ENCODE measurements at regions not wholly inside any gene's neighbourhood (a gene's known extent, or its start where the extent isn't known, plus 50 kb on each side); places are given as distances from the start of the nearest gene placed in this dataset.

DNA sequence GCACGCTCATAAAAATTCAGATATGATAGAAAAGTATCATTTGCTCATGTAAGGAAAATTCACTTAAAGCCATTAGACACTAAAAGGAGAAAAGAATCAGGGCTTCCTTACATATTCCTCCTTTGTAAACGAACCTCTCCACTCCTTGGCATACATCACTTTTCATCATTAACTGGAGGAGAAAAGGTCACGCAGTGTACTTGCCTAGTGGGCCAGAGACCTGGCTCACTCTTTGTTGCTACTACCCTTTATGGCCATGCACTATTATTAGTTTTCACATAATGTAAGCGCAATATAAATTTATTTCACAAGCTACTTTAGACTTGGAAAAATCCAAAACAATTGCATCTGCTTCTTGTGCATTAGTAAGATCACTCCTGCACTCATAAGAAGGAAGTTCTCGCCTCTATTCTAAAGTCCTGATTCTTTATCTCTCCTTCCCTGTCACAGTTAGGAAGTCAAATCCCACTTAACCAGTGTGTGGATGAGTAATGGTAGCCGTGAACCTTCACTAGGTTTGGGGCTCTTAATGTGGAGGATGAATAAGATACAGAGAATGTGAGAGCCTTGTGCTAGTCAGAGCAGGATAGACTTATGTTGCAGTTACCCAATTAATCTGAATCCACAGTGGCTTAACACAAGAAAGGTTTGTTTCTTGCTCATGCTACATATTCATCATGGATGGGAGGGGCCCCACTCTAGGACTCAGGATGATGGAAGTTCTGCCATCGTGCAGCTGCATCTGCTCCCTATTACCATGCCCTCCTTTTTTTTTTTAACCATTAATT, 115.0 kb upstream of the GLS start:
- H3K27ac ChIP-seq, result no peak overlapping the region
- H3K36me3 ChIP-seq, result no peaks in the 10 kb centered on the region
- no peaks in the 10 kb centered on the region for H3K9me3 ChIP-seq
- no peaks in the 10 kb centered on the region for H3K4me1 ChIP-seq
- no peak for TF ChIP-seq POLR2AphosphoS5 (IDR thresholded peaks at IDR 0.05)
- TF ChIP-seq, protein P1, sequence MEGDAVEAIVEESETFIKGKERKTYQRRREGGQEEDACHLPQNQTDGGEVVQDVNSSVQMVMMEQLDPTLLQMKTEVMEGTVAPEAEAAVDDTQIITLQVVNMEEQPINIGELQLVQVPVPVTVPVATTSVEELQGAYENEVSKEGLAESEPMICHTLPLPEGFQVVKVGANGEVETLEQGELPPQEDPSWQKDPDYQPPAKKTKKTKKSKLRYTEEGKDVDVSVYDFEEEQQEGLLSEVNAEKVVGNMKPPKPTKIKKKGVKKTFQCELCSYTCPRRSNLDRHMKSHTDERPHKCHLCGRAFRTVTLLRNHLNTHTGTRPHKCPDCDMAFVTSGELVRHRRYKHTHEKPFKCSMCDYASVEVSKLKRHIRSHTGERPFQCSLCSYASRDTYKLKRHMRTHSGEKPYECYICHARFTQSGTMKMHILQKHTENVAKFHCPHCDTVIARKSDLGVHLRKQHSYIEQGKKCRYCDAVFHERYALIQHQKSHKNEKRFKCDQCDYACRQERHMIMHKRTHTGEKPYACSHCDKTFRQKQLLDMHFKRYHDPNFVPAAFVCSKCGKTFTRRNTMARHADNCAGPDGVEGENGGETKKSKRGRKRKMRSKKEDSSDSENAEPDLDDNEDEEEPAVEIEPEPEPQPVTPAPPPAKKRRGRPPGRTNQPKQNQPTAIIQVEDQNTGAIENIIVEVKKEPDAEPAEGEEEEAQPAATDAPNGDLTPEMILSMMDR (IDR thresholded peaks at IDR 0.05), result no peak
- TF ChIP-seq POLR2A (IDR thresholded peaks at IDR 0.05), result no peak
- intact Hi-C loops (cut with DNase I; ENCODE audit: low total_unique reads), result no loop called here
- no peak overlapping the region for H3K4me3 ChIP-seq
- no peak for DNase-seq (ENCODE audit: low spot score in 2 of 2)
- H3K27me3 ChIP-seq, result no peaks in the 10 kb centered on the region

DNA sequence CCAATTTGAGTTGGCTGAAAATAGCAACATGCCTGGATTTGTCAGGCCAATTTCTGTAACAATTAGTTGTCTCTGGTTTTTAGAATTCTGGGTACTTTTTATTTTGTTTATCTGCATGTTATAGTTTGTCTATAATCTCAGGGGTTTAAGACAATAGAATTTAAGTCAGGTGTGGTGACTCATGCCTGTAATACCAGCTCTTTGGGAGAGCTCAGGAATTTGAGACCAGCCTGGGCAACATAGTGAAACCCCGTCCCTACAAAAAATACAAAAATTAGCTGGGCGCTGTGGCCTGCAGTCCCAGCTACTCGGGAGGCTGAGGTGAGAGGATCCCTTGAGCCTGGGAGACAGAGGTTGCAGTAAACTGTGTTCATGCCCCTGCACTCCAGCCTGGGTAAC, 114.4 kb upstream of the GLS start:
- Histone ChIP-seq H3K27ac (no peak overlapping the region), H3K4me1 (no peaks in the 10 kb centered on the region), H3K27me3 (no peaks in the 10 kb centered on the region), H3K36me3 (no peaks in the 10 kb centered on the region), H3K9me3 (no peaks in the 10 kb centered on the region), H3K4me3 (no peak overlapping the region)
- intact Hi-C loops (cut with DNase I; ENCODE audit: low total_unique reads), result no loop called here
- TF ChIP-seq POLR2A (IDR thresholded peaks at IDR 0.05), result no peak
- TF ChIP-seq, protein P1 (IDR thresholded peaks at IDR 0.05), result no peak
- no peak for TF ChIP-seq POLR2AphosphoS5 (IDR thresholded peaks at IDR 0.05)
- no peak for DNase-seq (ENCODE audit: low spot score in 2 of 2)

DNA sequence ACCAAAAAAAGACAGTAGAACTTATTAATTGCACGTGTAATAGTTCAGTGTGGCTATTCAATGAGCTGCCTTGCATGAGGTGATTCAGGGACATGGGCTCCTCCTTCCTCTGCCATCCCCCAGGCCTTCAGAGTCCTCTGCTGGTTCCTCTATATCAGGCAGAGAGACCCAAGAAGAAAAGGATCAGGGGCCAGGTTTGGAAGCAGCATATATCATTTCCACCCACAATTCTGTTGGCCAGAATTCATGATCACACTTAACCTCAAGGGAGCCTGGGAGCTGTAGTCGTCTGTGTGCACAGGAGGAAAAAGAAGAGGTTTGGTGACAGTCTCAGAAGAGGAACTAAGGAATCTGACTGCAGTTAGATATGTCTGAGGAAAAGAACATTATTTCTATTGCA, 114.0 kb upstream of the GLS start:
- TF ChIP-seq, protein P1 (IDR thresholded peaks at IDR 0.05), result no peak
- H3K27ac ChIP-seq, result no peak overlapping the region
- intact Hi-C loops (cut with DNase I; ENCODE audit: low total_unique reads), result no loop called here
- no peaks in the 10 kb centered on the region for H3K27me3 ChIP-seq
- no peaks in the 10 kb centered on the region for H3K9me3 ChIP-seq
- H3K4me1 ChIP-seq, result no peaks in the 10 kb centered on the region
- H3K4me3 ChIP-seq, result no peak overlapping the region
- H3K36me3 ChIP-seq, result no peaks in the 10 kb centered on the region
- DNase-seq (ENCODE audit: low spot score in 2 of 2), result no peak

DNA sequence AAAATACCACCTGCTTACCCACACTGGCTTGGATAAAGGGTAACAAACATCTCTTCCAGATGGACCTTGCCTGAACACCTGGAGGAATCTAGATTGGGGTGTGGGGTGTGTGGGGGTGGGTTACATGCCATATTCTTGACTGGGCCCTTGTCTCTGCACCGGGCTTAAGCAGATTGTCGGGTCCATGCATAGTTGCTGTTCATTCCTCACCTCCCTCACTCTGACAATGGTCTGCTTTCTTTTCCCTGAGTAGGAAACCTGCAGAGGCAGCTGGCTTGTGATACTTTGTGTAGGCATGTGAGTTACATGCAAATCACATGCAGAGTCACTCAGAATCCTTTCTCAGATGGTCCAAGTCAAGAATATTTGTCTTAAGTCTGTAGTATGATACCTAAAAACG, 112.8 kb upstream of the GLS start:
- no peak for DNase-seq (ENCODE audit: low spot score in 2 of 2)
- Histone ChIP-seq H3K27me3 (no peaks in the 10 kb centered on the region), H3K36me3 (no peaks in the 10 kb centered on the region), H3K27ac (no peak overlapping the region), H3K4me3 (no peak overlapping the region), H3K9me3 (no peaks in the 10 kb centered on the region), H3K4me1 (no peaks in the 10 kb centered on the region)
- TF ChIP-seq, protein P1 (IDR thresholded peaks at IDR 0.05), result no peak
- TF ChIP-seq POLR2AphosphoS5 (IDR thresholded peaks at IDR 0.05) (no peak), POLR2A (IDR thresholded peaks at IDR 0.05) (no peak)
- intact Hi-C loops (cut with DNase I; ENCODE audit: low total_unique reads), result no loop called here

DNA sequence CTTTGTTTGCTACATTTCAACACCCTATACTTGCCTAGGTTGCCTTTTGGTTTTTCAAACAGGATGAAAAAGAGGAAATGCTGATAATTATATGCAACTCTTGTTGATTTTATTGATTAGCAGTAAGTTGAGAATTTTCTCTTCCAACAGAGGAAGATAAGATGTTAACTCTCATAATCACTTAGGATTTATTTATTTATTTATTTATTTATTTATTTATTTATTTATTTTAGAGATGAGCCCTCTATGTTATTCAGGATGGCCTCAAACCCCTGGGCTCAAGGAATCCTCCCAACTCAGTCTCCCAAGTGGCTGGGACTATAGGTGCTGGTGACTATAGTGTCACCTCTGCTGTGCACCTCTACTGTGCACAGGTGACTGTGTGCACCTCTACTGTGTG, 111.4 kb upstream of the GLS start:
- no peaks in the 10 kb centered on the region for H3K9me3 ChIP-seq
- TF ChIP-seq POLR2AphosphoS5 (IDR thresholded peaks at IDR 0.05), result no peak
- TF ChIP-seq, protein P1 (IDR thresholded peaks at IDR 0.05), result no peak
- no peak for TF ChIP-seq POLR2A (IDR thresholded peaks at IDR 0.05)
- intact Hi-C loops (cut with DNase I; ENCODE audit: low total_unique reads), result no loop called here

More for the DNA sequence above, 111.4 kb upstream of the GLS start:
- no peak for DNase-seq (ENCODE audit: low spot score in 2 of 2)
- Histone ChIP-seq H3K36me3 (no peaks in the 10 kb centered on the region), H3K4me3 (no peak overlapping the region), H3K27me3 (no peaks in the 10 kb centered on the region), H3K27ac (no peak overlapping the region), H3K4me1 (no peaks in the 10 kb centered on the region)

Measured in breast epithelium (tissue), 4 donors.